ENCODE measurements at regions not wholly inside any gene's neighbourhood (a gene's known extent, or its start where the extent isn't known, plus 50 kb on each side); places are given as distances from the start of the nearest gene placed in this dataset.

GRCh38 chr3:187916072-187916471 lies 170.8 kb upstream of the BCL6 start:
- H3K4me1 ChIP-seq (ENCODE audit: control insufficient read depth, insufficient read depth, low read length) = no peaks in the 10 kb centered on the region
- H3K4me3 ChIP-seq (ENCODE audit: low read depth, low read length) = no peak overlapping the region
- no peaks in the 10 kb centered on the region for H3K9me3 ChIP-seq (ENCODE audit: control insufficient read depth, insufficient read depth, low read depth, low read length)
- H3K36me3 ChIP-seq (ENCODE audit: control insufficient read depth in 2 of 2, insufficient read depth in 1 of 2, low read length in 2 of 2) = no peaks in the 10 kb centered on the region
- H3K27ac ChIP-seq (ENCODE audit: extremely low read depth, low read depth, low read length) = no peak overlapping the region
- ChIA-PET CTCF (interaction anchor here (0.6 to 0.9 kb wide), 2 partner anchors 29 to 1039 kb away, joined by 3 to 4 read pairs; no protein-coding TSS in a partner anchor), POLR2A (no interaction called here)
- no peak for TF ChIP-seq ZNF624 (tag by site-specific recombination; IDR thresholded peaks at IDR 0.05)
- no peak for TF ChIP-seq ZXDB (tag by site-specific recombination; IDR thresholded peaks at IDR 0.05)
- TF ChIP-seq, protein P1, sequence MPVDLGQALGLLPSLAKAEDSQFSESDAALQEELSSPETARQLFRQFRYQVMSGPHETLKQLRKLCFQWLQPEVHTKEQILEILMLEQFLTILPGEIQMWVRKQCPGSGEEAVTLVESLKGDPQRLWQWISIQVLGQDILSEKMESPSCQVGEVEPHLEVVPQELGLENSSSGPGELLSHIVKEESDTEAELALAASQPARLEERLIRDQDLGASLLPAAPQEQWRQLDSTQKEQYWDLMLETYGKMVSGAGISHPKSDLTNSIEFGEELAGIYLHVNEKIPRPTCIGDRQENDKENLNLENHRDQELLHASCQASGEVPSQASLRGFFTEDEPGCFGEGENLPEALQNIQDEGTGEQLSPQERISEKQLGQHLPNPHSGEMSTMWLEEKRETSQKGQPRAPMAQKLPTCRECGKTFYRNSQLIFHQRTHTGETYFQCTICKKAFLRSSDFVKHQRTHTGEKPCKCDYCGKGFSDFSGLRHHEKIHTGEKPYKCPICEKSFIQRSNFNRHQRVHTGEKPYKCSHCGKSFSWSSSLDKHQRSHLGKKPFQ (tag by site-specific recombination; IDR thresholded peaks at IDR 0.05) = no peak
- TF ChIP-seq ZBTB7A (tag by site-specific recombination; IDR thresholded peaks at IDR 0.05; ENCODE audit: low read depth) = no peak
- no peak for TF ChIP-seq ZNF354C (tag by site-specific recombination; IDR thresholded peaks at IDR 0.05; ENCODE audit: borderline replicate concordance, low read depth)
- TF ChIP-seq IKZF3 (tag by site-specific recombination; IDR thresholded peaks at IDR 0.05) = no peak
- no peak for TF ChIP-seq ZNF510 (tag by site-specific recombination; IDR thresholded peaks at IDR 0.05; ENCODE audit: insufficient replicate concordance)
- no peak for TF ChIP-seq ZNF776 (tag by site-specific recombination; IDR thresholded peaks at IDR 0.05; ENCODE audit: borderline replicate concordance)

- Histone ChIP-seq H3K4me3 (ENCODE audit: low read depth, low read length) (no peak overlapping the region), H3K4me1 (ENCODE audit: control insufficient read depth, insufficient read depth, low read length) (no peaks in the 10 kb centered on the region)
Measured at GRCh38 chr3:187918081-187918644, 172.9 kb upstream of the BCL6 start.

DNA sequence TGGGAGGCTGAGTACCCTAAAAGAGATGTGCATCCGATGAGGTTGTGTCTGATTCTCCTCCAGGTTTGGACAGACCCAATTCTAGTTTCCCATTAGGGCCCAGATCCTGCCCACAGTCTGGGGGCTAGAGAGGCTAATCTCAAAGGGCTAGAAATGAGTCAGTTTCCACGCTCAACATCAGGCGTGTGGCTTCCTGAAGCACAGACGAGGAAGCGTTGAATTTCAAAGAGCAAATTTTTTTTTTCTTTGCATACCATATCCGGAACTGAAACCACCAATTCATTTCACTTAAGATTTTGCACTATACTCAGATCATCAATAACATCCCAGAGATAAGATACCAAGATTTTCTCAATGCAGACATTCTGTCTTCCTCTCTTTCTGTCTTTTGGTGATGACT lies 173.8 kb upstream of the BCL6 start:
- Histone ChIP-seq H3K27ac (ENCODE audit: extremely low read depth, low read depth, low read length) (no peak overlapping the region), H3K4me3 (ENCODE audit: low read depth, low read length) (no peak overlapping the region), H3K36me3 (ENCODE audit: control insufficient read depth in 2 of 2, insufficient read depth in 1 of 2, low read length in 2 of 2) (no peaks in the 10 kb centered on the region), H3K4me1 (ENCODE audit: control insufficient read depth, insufficient read depth, low read length) (no peaks in the 10 kb centered on the region), H3K9me3 (ENCODE audit: control insufficient read depth, insufficient read depth, low read depth, low read length) (no peaks in the 10 kb centered on the region)
- POLR2A ChIA-PET = no interaction called here
- CTCF ChIA-PET = no interaction called here
- TF ChIP-seq ZSCAN16 (tag by site-specific recombination; IDR thresholded peaks at IDR 0.05) (no peak), PRDM1 (tag by site-specific recombination; IDR thresholded peaks at IDR 0.05) (no peak), ZNF544 (tag by site-specific recombination; IDR thresholded peaks at IDR 0.05) (no peak), ZNF426 (tag by site-specific recombination; IDR thresholded peaks at IDR 0.05) (no peak), ZNF184 (tag by site-specific recombination; IDR thresholded peaks at IDR 0.05) (no peak)

More at GRCh38 chr3:187918081-187918644, 172.9 kb upstream of the BCL6 start:
- POLR2A ChIA-PET = no interaction called here
- Histone ChIP-seq H3K36me3 (ENCODE audit: control insufficient read depth in 2 of 2, insufficient read depth in 1 of 2, low read length in 2 of 2) (no peaks in the 10 kb centered on the region), H3K9me3 (ENCODE audit: control insufficient read depth, insufficient read depth, low read depth, low read length) (no peaks in the 10 kb centered on the region), H3K27ac (ENCODE audit: extremely low read depth, low read depth, low read length) (no peak overlapping the region)
- CTCF ChIA-PET = no interaction called here
- TF ChIP-seq ZNF433 (tag by site-specific recombination; IDR thresholded peaks at IDR 0.05; ENCODE audit: low read depth) (no peak), RBAK (tag by site-specific recombination; IDR thresholded peaks at IDR 0.05) (no peak), MZF1 (tag by site-specific recombination; IDR thresholded peaks at IDR 0.05; ENCODE audit: borderline replicate concordance) (no peak), ZNF514 (tag by site-specific recombination; IDR thresholded peaks at IDR 0.05) (no peak), KLF7 (tag by site-specific recombination; IDR thresholded peaks at IDR 0.05; ENCODE audit: borderline replicate concordance) (no peak), ZNF692 (tag by site-specific recombination; IDR thresholded peaks at IDR 0.05) (no peak), ZNF362 (tag by site-specific recombination; IDR thresholded peaks at IDR 0.05) (no peak)

Data from HEK293 (cell line).